ENCODE measurements at regions not wholly inside any gene's neighbourhood (a gene's known extent, or its start where the extent isn't known, plus 50 kb on each side); places are given as distances from the start of the nearest gene placed in this dataset.

DNA sequence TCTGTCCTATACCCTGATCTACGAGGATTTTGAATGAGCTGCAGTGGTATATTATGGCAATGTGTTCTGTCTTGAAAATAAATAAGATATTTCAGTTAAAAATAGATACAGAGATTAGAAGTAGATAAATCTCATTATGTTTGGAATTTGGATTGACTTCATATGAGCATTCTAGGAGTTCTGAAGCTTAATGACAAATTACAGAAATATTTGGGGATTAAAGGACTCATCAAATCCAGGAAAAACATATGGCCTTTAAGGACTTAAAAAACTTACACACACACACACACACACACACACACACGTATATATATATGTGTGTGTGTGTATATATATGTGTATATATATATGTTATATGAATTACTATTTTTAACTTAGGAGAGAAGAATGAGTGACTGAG, 446.9 kb upstream of the CD180 start:
- Histone ChIP-seq H3K27me3 (ENCODE audit: control insufficient read depth in 1 of 2, insufficient read depth in 2 of 2, low read length in 2 of 2) (no peaks in the 10 kb centered on the region), H3K36me3 (ENCODE audit: insufficient read depth, low read length) (no peaks in the 10 kb centered on the region), H3K27ac (ENCODE audit: low read depth in 1 of 2, low read length in 2 of 2) (no peak overlapping the region), H3K4me1 (ENCODE audit: insufficient read depth, low read length) (no peaks in the 10 kb centered on the region), H3K9me3 (ENCODE audit: control insufficient read depth in 1 of 2, insufficient read depth in 1 of 2, low read length in 2 of 2) (peaks cover 5 to 10% of the 10 kb centered on the region in 2 experiments), H3K4me3 (ENCODE audit: low read length) (no peak overlapping the region)
- Mint-ChIP-seq H3K9me3 (peaks cover 3% of the 10 kb centered on the region), H3K27ac (no peak overlapping the region), H3K27me3 (no peaks in the 10 kb centered on the region), H3K4me3 (no peak overlapping the region), H3K36me3 (ENCODE audit: low read depth) (no peaks in the 10 kb centered on the region), H3K4me1 (ENCODE audit: low read depth) (peaks cover 9% of the 10 kb centered on the region)
- no peak for DNase-seq
- ATAC-seq (ENCODE audit: poor library complexity), result no peak
- POLR2A ChIA-PET, result no interaction called here
- CTCF ChIA-PET, result no interaction called here
- intact Hi-C loops (cut with DNase I, micrococcal nuclease), result loop anchor here in 1 of 2 experiments (10.0 kb wide), 1 partner anchor 369 kb away; no protein-coding TSS in a partner anchor
- TF ChIP-seq, protein P1, sequence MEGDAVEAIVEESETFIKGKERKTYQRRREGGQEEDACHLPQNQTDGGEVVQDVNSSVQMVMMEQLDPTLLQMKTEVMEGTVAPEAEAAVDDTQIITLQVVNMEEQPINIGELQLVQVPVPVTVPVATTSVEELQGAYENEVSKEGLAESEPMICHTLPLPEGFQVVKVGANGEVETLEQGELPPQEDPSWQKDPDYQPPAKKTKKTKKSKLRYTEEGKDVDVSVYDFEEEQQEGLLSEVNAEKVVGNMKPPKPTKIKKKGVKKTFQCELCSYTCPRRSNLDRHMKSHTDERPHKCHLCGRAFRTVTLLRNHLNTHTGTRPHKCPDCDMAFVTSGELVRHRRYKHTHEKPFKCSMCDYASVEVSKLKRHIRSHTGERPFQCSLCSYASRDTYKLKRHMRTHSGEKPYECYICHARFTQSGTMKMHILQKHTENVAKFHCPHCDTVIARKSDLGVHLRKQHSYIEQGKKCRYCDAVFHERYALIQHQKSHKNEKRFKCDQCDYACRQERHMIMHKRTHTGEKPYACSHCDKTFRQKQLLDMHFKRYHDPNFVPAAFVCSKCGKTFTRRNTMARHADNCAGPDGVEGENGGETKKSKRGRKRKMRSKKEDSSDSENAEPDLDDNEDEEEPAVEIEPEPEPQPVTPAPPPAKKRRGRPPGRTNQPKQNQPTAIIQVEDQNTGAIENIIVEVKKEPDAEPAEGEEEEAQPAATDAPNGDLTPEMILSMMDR (IDR thresholded peaks at IDR 0.05), result no peak

DNA sequence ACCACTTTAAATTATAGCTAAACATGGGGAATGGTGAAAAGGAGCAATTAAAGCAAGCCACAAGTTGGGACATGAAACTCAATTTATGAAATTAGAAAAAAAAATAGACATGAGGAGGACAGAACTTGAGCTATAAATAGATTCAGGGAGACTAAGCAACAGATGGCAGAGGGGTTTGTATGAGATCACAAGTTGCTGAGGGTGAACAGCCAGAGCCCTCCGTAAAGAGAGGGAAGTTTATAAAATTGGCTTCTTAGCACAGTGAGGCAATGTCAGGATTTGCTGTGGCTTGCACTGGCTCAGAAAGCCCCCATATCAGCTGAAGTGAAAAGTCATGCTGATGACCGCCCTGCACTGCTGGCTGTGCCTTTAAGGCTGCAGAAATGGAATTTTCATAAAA, 443.4 kb upstream of the CD180 start:
- DNase-seq, result no peak

DNA sequence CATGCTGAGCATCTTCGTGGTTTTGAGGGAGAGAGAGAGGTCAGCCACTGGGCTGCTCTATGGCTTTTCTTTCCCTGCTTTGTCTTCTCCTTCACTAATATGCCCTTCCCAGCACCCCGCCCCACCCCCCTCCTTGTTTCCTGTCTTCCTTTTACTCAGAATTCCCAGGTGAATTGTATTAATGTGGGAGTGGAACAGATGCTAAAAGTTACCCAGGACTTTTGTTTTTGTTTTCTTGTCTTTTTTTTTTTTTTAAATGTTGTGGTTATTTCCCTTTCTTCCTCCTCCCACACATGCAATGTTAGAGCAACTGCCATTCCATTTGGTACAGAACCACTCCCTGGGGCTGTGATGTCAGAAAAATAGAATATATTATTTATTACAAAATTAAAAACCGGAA, 442.7 kb upstream of the CD180 start:
- ChIA-PET POLR2A (no interaction called here), CTCF (no interaction called here)
- TF ChIP-seq, protein P1 (IDR thresholded peaks at IDR 0.05), result no peak
- ATAC-seq (ENCODE audit: poor library complexity) (no peak), DNase-seq (no peak)
- Mint-ChIP-seq H3K4me3 (no peak overlapping the region), H3K4me1 (ENCODE audit: low read depth) (no peaks in the 10 kb centered on the region), H3K36me3 (ENCODE audit: low read depth) (no peaks in the 10 kb centered on the region), H3K27me3 (no peaks in the 10 kb centered on the region), H3K27ac (no peak overlapping the region), H3K9me3 (peaks cover 3% of the 10 kb centered on the region)
- no peaks in the 10 kb centered on the region for H3K36me3 ChIP-seq (ENCODE audit: insufficient read depth, low read length)
- H3K4me1 ChIP-seq (ENCODE audit: insufficient read depth, low read length), result no peaks in the 10 kb centered on the region
- H3K4me3 ChIP-seq (ENCODE audit: low read length), result no peak overlapping the region
- intact Hi-C loops (cut with DNase I, micrococcal nuclease), result no loop called here
- H3K27me3 ChIP-seq (ENCODE audit: control insufficient read depth in 1 of 2, insufficient read depth in 2 of 2, low read length in 2 of 2), result no peaks in the 10 kb centered on the region
- H3K9me3 ChIP-seq (ENCODE audit: control insufficient read depth in 1 of 2, insufficient read depth in 1 of 2, low read length in 2 of 2), result peaks cover 0 to 1% of the 10 kb centered on the region in 2 experiments
- no peak overlapping the region for H3K27ac ChIP-seq (ENCODE audit: low read depth in 1 of 2, low read length in 2 of 2)

More for the DNA sequence above, 443.4 kb upstream of the CD180 start:
- CTCF ChIA-PET, result no interaction called here
- H3K4me3 Mint-ChIP-seq, result no peak overlapping the region
- POLR2A ChIA-PET, result no interaction called here
- intact Hi-C loops (cut with DNase I, micrococcal nuclease), result loop anchor here in 1 of 2 experiments (10.0 kb wide), 1 partner anchor 365 kb away; no protein-coding TSS in a partner anchor
- Histone ChIP-seq H3K27me3 (ENCODE audit: control insufficient read depth in 1 of 2, insufficient read depth in 2 of 2, low read length in 2 of 2) (no peaks in the 10 kb centered on the region), H3K4me3 (ENCODE audit: low read length) (no peak overlapping the region), H3K27ac (ENCODE audit: low read depth in 1 of 2, low read length in 2 of 2) (no peak overlapping the region), H3K9me3 (ENCODE audit: control insufficient read depth in 1 of 2, insufficient read depth in 1 of 2, low read length in 2 of 2) (peaks cover 0 to 8% of the 10 kb centered on the region in 2 experiments), H3K4me1 (ENCODE audit: insufficient read depth, low read length) (no peaks in the 10 kb centered on the region), H3K36me3 (ENCODE audit: insufficient read depth, low read length) (no peaks in the 10 kb centered on the region)
- ATAC-seq (ENCODE audit: poor library complexity), result no peak
- no peaks in the 10 kb centered on the region for H3K4me1 Mint-ChIP-seq (ENCODE audit: low read depth)
- H3K27me3 Mint-ChIP-seq, result no peaks in the 10 kb centered on the region
- TF ChIP-seq, protein P1 (IDR thresholded peaks at IDR 0.05), result no peak
- H3K9me3 Mint-ChIP-seq, result peaks cover 3% of the 10 kb centered on the region
- H3K27ac Mint-ChIP-seq, result no peak overlapping the region
- H3K36me3 Mint-ChIP-seq (ENCODE audit: low read depth), result no peaks in the 10 kb centered on the region

Data from CD4-positive, alpha-beta T cell (primary cell).